ENCODE measurements at regions not wholly inside any gene's neighbourhood (a gene's known extent, or its start where the extent isn't known, plus 50 kb on each side); places are given as distances from the start of the nearest gene placed in this dataset.

- TF ChIP-seq CTCF (IDR thresholded peaks at IDR 0.05; ENCODE audit: low read depth, low read length): no peak
- TF ChIP-seq EZH2phosphoT487 (IDR thresholded peaks at IDR 0.05; ENCODE audit: low read depth): no peak
These were observed 771.0 kb downstream of the EFNB2 start for GRCh38 chr13:105764486-105764885.

All from OCI-LY3 (cell line).